Thoracic aorta (tissue), 2 donors: ENCODE measurements at regions not wholly inside any gene's neighbourhood (a gene's known extent, or its start where the extent isn't known, plus 50 kb on each side); places are given as distances from the start of the nearest gene placed in this dataset.
A peak's percentile ranks its signal among the peaks of the same experiment; 100 is the strongest.

ENCODE experiments used
- ATAC-seq: fragments of 150-250 bp; one replicate; pipeline ENCODE4 v1.8.0; 2017; ENCODE audit warnings: low read depth; ENCODE audit not compliant: insufficient number of reproducible peaks, low FRiP score
- DNase-seq: peaks from one replicate; pipeline ENCODE4 v3.0.0-alpha.2; 2020; ENCODE audit warnings: low spot score
- H3K27ac ChIP-seq, 2 donors: fragments of 200-600 bp; sonication (generic); 1 replicate in 1 of 2; 2 replicates in 1 of 2; pipeline ENCODE4 v1.5.1; 2016; ENCODE audit warnings: mild to moderate bottlenecking in 2 of 2, moderate library complexity in 2 of 2
- H3K27me3 ChIP-seq: fragments of 200-600 bp; sonication (generic); replicated peaks from 2 replicates; pipeline ENCODE4 v1.6.0; 2016; ENCODE audit warnings: mild to moderate bottlenecking; ENCODE audit not compliant: insufficient read depth
- H3K36me3 ChIP-seq: fragments of 200-600 bp; sonication (generic); one replicate; pipeline ENCODE4 v1.5.1; 2016
- H3K4me1 ChIP-seq, 2 donors: fragments of 200-600 bp; sonication (generic); 1 replicate in 1 of 2; 2 replicates in 1 of 2; pipeline versions ENCODE4 v1.5.1 to v1.6.0; 2016; ENCODE audit warnings: low read depth in 2 of 2, mild to moderate bottlenecking in 1 of 2; ENCODE audit not compliant: control insufficient read depth in 1 of 2
- H3K4me3 ChIP-seq: fragments of 200-600 bp; sonication (generic); 2 replicates; pipeline ENCODE4 v1.5.1; 2016; ENCODE audit warnings: mild to moderate bottlenecking
- H3K9me3 ChIP-seq: fragments of 200-600 bp; sonication (generic); 2 replicates; pipeline ENCODE4 v1.5.1; 2016
- TF ChIP-seq, protein P1 (sequence below): fragments of 200-600 bp; sonication (generic); IDR thresholded peaks from one replicate; pipeline ENCODE4 v1.5.1; 2019; ENCODE audit warnings: antibody characterized with exemption

DNA sequence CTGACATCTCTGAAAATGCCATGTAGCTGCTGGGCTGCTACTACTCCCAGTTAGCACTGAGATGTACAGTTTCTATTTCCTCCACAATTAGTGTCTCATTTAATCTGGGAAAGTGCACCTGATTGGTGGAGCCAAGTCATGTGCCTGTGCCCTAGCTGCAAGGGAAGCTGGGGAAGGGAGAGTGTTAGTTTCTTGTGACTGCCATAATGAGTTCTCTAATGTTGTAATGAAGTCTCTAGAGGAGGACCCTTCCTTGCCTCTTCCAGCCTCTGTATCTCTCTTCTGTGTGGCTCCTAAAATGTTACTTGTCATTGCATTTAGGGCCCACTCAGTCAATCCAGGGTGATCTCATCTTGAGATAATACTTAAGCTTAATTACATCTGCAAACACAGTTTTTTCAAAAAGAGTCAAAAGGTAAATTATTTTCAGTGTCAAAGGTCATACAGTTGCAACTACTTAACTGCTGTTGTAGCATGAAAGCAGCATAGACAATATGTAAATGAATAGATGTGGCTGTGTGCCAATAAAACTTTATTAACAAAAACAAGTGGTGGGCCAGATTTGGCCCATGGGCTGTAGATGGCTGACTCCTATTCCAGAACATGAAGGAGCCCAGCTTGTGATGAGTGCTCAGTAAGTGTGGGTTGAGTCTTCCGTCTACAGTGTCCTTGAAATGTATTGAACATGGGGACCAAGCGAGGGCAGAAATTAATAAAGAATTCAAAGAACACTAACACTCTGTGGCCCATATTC lies 137.2 kb upstream of the MAP1LC3B2 start:
- Histone ChIP-seq H3K27me3 (no peaks in the 10 kb centered on the region), H3K9me3 (no peaks in the 10 kb centered on the region), H3K4me3 (no peak overlapping the region), H3K36me3 (no peaks in the 10 kb centered on the region), H3K27ac (no peak overlapping the region), H3K4me1 (peaks cover 9 to 13% of the 10 kb centered on the region in 2 donors)
- TF ChIP-seq, protein P1, sequence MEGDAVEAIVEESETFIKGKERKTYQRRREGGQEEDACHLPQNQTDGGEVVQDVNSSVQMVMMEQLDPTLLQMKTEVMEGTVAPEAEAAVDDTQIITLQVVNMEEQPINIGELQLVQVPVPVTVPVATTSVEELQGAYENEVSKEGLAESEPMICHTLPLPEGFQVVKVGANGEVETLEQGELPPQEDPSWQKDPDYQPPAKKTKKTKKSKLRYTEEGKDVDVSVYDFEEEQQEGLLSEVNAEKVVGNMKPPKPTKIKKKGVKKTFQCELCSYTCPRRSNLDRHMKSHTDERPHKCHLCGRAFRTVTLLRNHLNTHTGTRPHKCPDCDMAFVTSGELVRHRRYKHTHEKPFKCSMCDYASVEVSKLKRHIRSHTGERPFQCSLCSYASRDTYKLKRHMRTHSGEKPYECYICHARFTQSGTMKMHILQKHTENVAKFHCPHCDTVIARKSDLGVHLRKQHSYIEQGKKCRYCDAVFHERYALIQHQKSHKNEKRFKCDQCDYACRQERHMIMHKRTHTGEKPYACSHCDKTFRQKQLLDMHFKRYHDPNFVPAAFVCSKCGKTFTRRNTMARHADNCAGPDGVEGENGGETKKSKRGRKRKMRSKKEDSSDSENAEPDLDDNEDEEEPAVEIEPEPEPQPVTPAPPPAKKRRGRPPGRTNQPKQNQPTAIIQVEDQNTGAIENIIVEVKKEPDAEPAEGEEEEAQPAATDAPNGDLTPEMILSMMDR: no peak
- DNase-seq (no peak), ATAC-seq (no peak)

DNA sequence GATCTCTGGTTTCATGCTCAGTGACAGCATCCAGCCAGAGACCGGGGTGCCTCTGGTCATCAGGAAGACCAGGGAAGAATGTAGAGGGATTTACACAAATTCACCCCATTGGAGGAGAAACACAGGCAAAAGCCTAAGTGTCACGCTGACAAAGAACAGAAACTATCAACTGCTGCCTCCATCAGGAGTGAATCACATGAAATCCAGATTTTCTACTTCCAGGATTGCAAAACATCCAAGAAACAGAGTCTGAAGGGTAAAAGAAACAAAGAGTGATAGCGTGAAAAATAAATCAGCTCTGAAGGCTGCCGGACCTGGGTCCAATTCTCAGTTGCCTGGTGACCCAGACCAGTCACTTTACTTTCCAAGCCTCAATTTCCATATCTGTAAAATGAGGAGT lies 136.1 kb upstream of the MAP1LC3B2 start:
- TF ChIP-seq, protein P1: no peak
- ATAC-seq: no peak
- DNase-seq: no peak
- no peak overlapping the region for H3K27ac ChIP-seq
- H3K4me3 ChIP-seq: no peak overlapping the region
- H3K4me1 ChIP-seq: peaks cover 12 to 22% of the 10 kb centered on the region in 2 donors
- H3K9me3 ChIP-seq: no peaks in the 10 kb centered on the region
- no peaks in the 10 kb centered on the region for H3K27me3 ChIP-seq
- H3K36me3 ChIP-seq: no peaks in the 10 kb centered on the region

DNA sequence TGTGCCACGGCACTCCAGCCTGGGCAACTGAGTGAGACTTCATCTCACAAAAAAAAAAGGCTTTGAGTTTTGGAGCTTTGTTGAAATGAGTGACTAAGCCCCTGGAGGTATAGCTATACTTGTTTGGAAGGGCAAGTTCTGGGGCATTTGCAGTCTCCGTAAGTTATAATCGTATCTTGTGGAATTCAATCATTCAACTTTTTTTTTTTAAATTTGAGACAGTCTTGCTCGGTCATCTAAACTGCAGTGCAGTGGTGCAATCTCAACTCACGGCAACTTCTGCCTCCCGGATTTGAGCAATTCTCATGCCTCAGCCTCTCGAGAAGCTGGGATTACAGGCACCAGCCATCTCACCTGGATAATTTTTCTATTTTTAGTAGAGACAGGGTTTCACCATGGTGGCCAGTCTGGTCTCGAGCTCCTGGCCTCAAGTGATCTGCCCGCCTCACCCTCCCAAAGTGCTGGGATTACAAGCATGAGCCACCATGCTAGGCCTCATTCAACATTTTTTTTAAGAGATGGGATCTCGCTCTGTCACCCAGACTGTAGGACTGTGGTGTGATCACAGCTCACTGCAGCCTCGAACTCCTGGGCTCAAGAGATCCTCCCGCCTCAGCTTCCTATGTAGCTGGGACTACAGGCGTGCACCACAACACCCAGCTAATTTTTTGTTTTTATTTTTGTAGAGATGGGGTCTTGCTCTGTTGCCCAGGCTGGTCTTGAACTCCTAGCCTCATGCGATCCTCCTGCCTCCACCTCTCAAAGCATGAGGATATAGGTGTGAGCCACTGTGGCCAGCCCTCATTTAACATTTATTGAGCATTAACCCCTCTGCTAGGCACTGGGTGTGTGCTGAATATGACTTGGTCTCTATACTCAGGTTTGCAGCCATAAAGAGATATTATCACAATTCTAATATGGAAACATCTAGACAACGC lies 133.7 kb upstream of the MAP1LC3B2 start:
- no peaks in the 10 kb centered on the region for H3K9me3 ChIP-seq
- peak overlapping the region; percentile 25 to 34 for H3K27ac ChIP-seq
- no peak for DNase-seq
- H3K4me1 ChIP-seq: peaks cover 12 to 22% of the 10 kb centered on the region in 2 donors
- no peaks in the 10 kb centered on the region for H3K36me3 ChIP-seq
- no peak for ATAC-seq
- TF ChIP-seq, protein P1: no peak
- H3K4me3 ChIP-seq: no peak overlapping the region
- H3K27me3 ChIP-seq: no peaks in the 10 kb centered on the region

DNA sequence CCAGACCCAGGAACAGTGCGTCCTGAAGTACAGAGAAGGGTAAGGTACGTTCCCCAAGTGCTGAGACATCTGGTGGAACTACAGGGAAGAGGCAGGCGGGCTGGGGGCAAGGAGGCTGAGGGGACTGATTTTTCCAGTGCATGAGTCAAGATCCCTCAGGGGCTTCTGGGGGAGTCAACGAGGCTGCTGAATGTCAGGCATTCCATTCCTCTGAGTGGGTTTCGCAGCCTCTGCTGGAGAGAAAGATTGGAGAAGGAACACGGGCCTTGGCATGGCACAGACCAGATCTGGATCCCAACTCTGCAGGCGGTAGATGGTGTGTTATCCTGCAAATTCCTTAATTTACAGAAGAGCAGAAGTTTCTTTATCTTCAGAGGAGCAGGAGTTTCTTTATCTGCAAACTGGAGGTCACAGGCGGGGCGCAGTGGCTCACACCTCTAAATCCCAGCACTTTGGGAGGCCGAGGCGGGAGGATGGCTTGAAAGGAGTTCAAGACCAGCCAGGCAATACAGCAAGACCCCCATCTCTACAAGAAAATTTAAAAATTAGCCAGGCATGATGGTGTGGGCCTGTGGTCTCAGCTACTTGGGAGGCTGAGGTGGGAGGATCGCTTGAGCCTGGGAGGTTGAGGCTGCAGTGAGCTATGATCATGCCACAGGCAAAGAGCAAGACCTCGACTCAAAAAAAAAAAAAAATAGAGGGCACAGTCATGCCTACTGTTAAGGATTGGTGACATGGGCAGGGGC lies 132.6 kb upstream of the MAP1LC3B2 start:
- TF ChIP-seq, protein P1: peak; percentile 56
- no peaks in the 10 kb centered on the region for H3K27me3 ChIP-seq
- H3K4me3 ChIP-seq: no peak overlapping the region
- H3K9me3 ChIP-seq: no peaks in the 10 kb centered on the region
- no peaks in the 10 kb centered on the region for H3K36me3 ChIP-seq
- H3K27ac ChIP-seq: peak overlapping the region; percentile 25 to 53
- peaks cover 12 to 22% of the 10 kb centered on the region in 2 donors for H3K4me1 ChIP-seq
- DNase-seq (peak; percentile 72), ATAC-seq (peak; percentile 98)
